Endothelial cell of umbilical vein (primary cell): ENCODE measurements at regions not wholly inside any gene's neighbourhood (a gene's known extent, or its start where the extent isn't known, plus 50 kb on each side); places are given as distances from the start of the nearest gene placed in this dataset.

Source experiments
- CTCF ChIP-seq, 2 donors: IDR thresholded peaks; 1 replicate in 1 of 2; 2 replicates in 1 of 2; pipeline ENCODE4 v1.5.1; 2011; ENCODE audit warnings: low read length in 2 of 2, mild to moderate bottlenecking in 2 of 2, moderate library complexity in 2 of 2, control low read depth in 1 of 2, inconsistent platforms in 1 of 2, low read depth in 1 of 2; ENCODE audit not compliant: insufficient read depth in 1 of 2; ENCODE audit errors: extremely low read depth in 1 of 2
- EZH2 ChIP-seq: IDR thresholded peaks from 2 replicates; pipeline ENCODE4 v1.6.1; 2012; ENCODE audit warnings: borderline replicate concordance, low read depth, mild to moderate bottlenecking, moderate library complexity, low read length, inconsistent platforms; ENCODE audit not compliant: severe bottlenecking
- FOS ChIP-seq: IDR thresholded peaks from 2 replicates; pipeline ENCODE4 v1.6.1; 2011; ENCODE audit warnings: mild to moderate bottlenecking, low read length, moderate library complexity, borderline replicate concordance; ENCODE audit not compliant: insufficient read depth
- JUN ChIP-seq: IDR thresholded peaks from 2 replicates; pipeline ENCODE4 v1.6.1; 2011; ENCODE audit warnings: borderline replicate concordance, low read depth; ENCODE audit not compliant: insufficient read length, insufficient read depth
- MYC ChIP-seq: IDR thresholded peaks from one replicate; pipeline ENCODE4 v1.6.1; 2011; ENCODE audit warnings: mild to moderate bottlenecking, low read depth, low read length
- POLR2A ChIP-seq: IDR thresholded peaks from 2 replicates; pipeline ENCODE4 v1.6.1; 2012; ENCODE audit warnings: low read depth, mild to moderate bottlenecking, control low read depth, low read length
- POLR2AphosphoS5 ChIP-seq: IDR thresholded peaks from 2 replicates; pipeline ENCODE4 v1.6.1; 2012; ENCODE audit warnings: low read depth, mild to moderate bottlenecking, control low read depth, low read length, moderate library complexity; ENCODE audit not compliant: insufficient read depth
- TF ChIP-seq, protein P1 (sequence below): IDR thresholded peaks from 2 replicates; pipeline ENCODE4 v1.6.1; 2011; ENCODE audit not compliant: insufficient read depth, insufficient read length

GRCh38 chr7:91778416-91778815 is 102.1 kb downstream of the MTERF1 start:
- TF ChIP-seq EZH2 (no peak), CTCF (IDR thresholded peaks at IDR 0.05; ENCODE audit: extremely low read depth in 1 of 2, insufficient read depth in 1 of 2, low read depth in 1 of 2, low read length in 2 of 2) (no peak), POLR2A (no peak), MYC (no peak), POLR2AphosphoS5 (no peak), JUN (no peak), FOS (no peak)
- TF ChIP-seq, protein P1, sequence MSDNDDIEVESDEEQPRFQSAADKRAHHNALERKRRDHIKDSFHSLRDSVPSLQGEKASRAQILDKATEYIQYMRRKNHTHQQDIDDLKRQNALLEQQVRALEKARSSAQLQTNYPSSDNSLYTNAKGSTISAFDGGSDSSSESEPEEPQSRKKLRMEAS, result no peak
